Loucy (cell line): ENCODE measurements at regions not wholly inside any gene's neighbourhood (a gene's known extent, or its start where the extent isn't known, plus 50 kb on each side); places are given as distances from the start of the nearest gene placed in this dataset.

Experiments used
- EZH2phosphoT487 ChIP-seq: fragments of 200-600 bp; IDR thresholded peaks from 2 replicates; pipeline ENCODE4 v1.6.1; 2018; ENCODE audit warnings: antibody characterized with exemption, mild to moderate bottlenecking, moderate library complexity, borderline replicate concordance
- TF ChIP-seq, protein P1 (sequence below): fragments of 200-600 bp; sonication (generic); conservative IDR thresholded peaks from 2 replicates; pipeline ENCODE4 v1.5.1; 2014; ENCODE audit warnings: mild to moderate bottlenecking, antibody characterized with exemption, low read length

DNA sequence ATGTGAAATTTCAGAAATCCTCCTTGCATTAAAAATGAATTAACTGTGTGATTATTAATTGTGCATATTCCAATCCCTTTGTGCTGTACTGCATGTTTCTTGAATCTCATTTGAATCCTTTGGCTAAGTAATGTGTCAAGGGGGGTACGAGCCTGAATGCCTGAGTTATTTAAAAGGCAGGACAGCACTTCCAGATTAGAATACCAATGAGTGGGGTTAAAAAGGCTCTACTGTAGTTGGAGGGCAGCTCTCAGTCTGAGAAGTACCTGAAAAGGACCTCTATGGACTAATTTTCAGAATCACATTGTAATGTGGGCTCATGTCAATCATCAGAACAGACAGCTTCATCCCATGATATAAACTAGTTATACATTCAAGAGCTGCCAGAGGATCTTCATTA, 423.0 kb downstream of the GRB14 start:
- TF ChIP-seq, protein P1, sequence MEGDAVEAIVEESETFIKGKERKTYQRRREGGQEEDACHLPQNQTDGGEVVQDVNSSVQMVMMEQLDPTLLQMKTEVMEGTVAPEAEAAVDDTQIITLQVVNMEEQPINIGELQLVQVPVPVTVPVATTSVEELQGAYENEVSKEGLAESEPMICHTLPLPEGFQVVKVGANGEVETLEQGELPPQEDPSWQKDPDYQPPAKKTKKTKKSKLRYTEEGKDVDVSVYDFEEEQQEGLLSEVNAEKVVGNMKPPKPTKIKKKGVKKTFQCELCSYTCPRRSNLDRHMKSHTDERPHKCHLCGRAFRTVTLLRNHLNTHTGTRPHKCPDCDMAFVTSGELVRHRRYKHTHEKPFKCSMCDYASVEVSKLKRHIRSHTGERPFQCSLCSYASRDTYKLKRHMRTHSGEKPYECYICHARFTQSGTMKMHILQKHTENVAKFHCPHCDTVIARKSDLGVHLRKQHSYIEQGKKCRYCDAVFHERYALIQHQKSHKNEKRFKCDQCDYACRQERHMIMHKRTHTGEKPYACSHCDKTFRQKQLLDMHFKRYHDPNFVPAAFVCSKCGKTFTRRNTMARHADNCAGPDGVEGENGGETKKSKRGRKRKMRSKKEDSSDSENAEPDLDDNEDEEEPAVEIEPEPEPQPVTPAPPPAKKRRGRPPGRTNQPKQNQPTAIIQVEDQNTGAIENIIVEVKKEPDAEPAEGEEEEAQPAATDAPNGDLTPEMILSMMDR, result no peak
- no peak for TF ChIP-seq EZH2phosphoT487
